Naive thymus-derived CD4-positive, alpha-beta T cell (primary cell): ENCODE measurements at regions not wholly inside any gene's neighbourhood (a gene's known extent, or its start where the extent isn't known, plus 50 kb on each side); places are given as distances from the start of the nearest gene placed in this dataset.

Experiments
- ATAC-seq: fragments of 150-1000 bp; cut with Tn5 transposase; 2 replicates; pipeline ENCODE4 v1.10.0; 2021; ENCODE audit warnings: mild to moderate bottlenecking, moderate library complexity
- CTCF ChIA-PET: fragments of 350-600 bp; sonication (Branson Sonifier 250); formaldehyde crosslinking; loops from one replicate; lab custom pipeline; 2021; ENCODE audit warnings: antibody characterized with exemption; lab: Charles Lee
- POLR2A ChIA-PET: fragments of 350-600 bp; sonication (Branson Sonifier 250); formaldehyde crosslinking; loops from one replicate; lab custom pipeline; 2021; ENCODE audit warnings: antibody characterized with exemption, inconsistent platforms; lab: Charles Lee
- DNase-seq, 9 donors: peaks; one replicate each; pipeline versions ENCODE4 v3.0.0 to v3.0.0-alpha.2; 2020 to 2022; ENCODE audit warnings: mixed read lengths in 1 of 9
- H3K27ac ChIP-seq: one replicate; pipeline ENCODE4 v1.7.0; 2013; ENCODE audit warnings: mild to moderate bottlenecking, low read depth, low read length, moderate library complexity
- H3K27me3 ChIP-seq, 2 donors: one replicate each; pipeline ENCODE4 v1.7.0; 2013; ENCODE audit warnings: low read length in 2 of 2, mild to moderate bottlenecking in 2 of 2, moderate library complexity in 2 of 2; ENCODE audit not compliant: control insufficient read depth in 2 of 2, insufficient read depth in 2 of 2
- H3K36me3 ChIP-seq, 3 experiments: 1 replicate in 2 of 3; 2 replicates in 1 of 3; pipeline ENCODE4 v1.7.0; 2013; ENCODE audit warnings: low read length in 3 of 3, mild to moderate bottlenecking in 3 of 3, moderate library complexity in 1 of 3; ENCODE audit not compliant: insufficient read depth in 3 of 3, control insufficient read depth in 2 of 3
- H3K4me1 ChIP-seq, 2 donors: one replicate each; pipeline ENCODE4 v1.7.0; 2013; ENCODE audit warnings: low read length in 2 of 2, mild to moderate bottlenecking in 2 of 2, moderate library complexity in 1 of 2; ENCODE audit not compliant: control insufficient read depth in 2 of 2, insufficient read depth in 2 of 2
- H3K4me3 ChIP-seq: 2 replicates; pipeline ENCODE4 v1.7.0; 2013; ENCODE audit warnings: mild to moderate bottlenecking, low read length
- H3K9me3 ChIP-seq, 3 experiments: 1 replicate in 2 of 3; 2 replicates in 1 of 3; pipeline ENCODE4 v1.7.0; 2013; ENCODE audit warnings: low read length in 3 of 3; ENCODE audit not compliant: control insufficient read depth in 2 of 3
- H3K27ac Mint-ChIP-seq, 9 donors: one replicate each; pipeline ENCODE4 v1.8.0; 2020 to 2022; ENCODE audit warnings: mixed read lengths in 9 of 9, mild to moderate bottlenecking in 8 of 9, moderate library complexity in 5 of 9, inconsistent platforms in 2 of 9
- H3K27me3 Mint-ChIP-seq, 5 donors: one replicate each; pipeline ENCODE4 v1.8.0; 2021 to 2022; ENCODE audit warnings: mixed read lengths in 5 of 5, mild to moderate bottlenecking in 1 of 5
- H3K36me3 Mint-ChIP-seq, 5 donors: one replicate each; pipeline ENCODE4 v1.8.0; 2020 to 2022; ENCODE audit warnings: mixed read lengths in 5 of 5, mild to moderate bottlenecking in 3 of 5, inconsistent platforms in 1 of 5
- H3K4me1 Mint-ChIP-seq, 7 donors: one replicate each; pipeline ENCODE4 v1.8.0; 2020 to 2022; ENCODE audit warnings: mixed read lengths in 7 of 7, mild to moderate bottlenecking in 3 of 7, inconsistent platforms in 1 of 7
- H3K4me3 Mint-ChIP-seq, 10 donors: one replicate each; pipeline ENCODE4 v1.8.0; 2020 to 2022; ENCODE audit warnings: mild to moderate bottlenecking in 10 of 10, mixed read lengths in 10 of 10, moderate library complexity in 6 of 10, inconsistent platforms in 2 of 10
- H3K9me3 Mint-ChIP-seq, 11 donors: one replicate each; pipeline ENCODE4 v1.8.0; 2020 to 2022; ENCODE audit warnings: mixed read lengths in 11 of 11, mild to moderate bottlenecking in 4 of 11, inconsistent platforms in 1 of 11, moderate library complexity in 1 of 11
- intact Hi-C, 2 donors: fragments of 100-400 bp; cut with micrococcal nuclease; formaldehyde crosslinking; loops; one replicate each; pipeline ENCODE4 v1.15.1; 2023

DNA sequence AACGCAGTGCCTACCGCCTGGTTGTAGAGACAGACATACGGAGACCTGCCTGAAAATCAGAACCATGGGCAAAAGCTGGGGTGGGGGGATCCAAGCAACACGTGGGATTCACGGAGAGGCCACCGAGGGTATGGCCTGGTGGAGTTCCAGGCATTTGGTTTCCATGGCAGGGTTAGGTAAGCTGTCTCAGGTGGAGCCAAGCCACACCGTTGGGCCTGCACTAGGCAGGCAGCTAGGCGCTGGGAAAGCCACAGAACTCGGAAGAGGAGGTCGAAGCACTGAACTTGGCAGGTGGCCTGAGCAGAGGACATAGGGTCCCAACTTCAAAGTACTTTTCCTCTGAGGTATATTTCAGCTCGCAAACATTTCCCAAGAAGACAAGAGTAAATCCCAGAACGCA is 111.6 kb downstream of the ISL1 start:
- intact Hi-C loops = no loop called here
- H3K36me3 ChIP-seq = no peaks in the 10 kb centered on the region
- Mint-ChIP-seq H3K4me1 (no peaks in the 10 kb centered on the region), H3K4me3 (no peak overlapping the region), H3K27me3 (no peaks in the 10 kb centered on the region), H3K9me3 (peaks cover 0 to 22% (median 3%) of the 10 kb centered on the region in 11 donors), H3K36me3 (no peaks in the 10 kb centered on the region), H3K27ac (no peak overlapping the region)
- H3K27ac ChIP-seq = no peak overlapping the region
- H3K27me3 ChIP-seq = no peaks in the 10 kb centered on the region
- H3K9me3 ChIP-seq = no peaks in the 10 kb centered on the region
- no peak for ATAC-seq
- H3K4me3 ChIP-seq = no peak overlapping the region
- H3K4me1 ChIP-seq = no peaks in the 10 kb centered on the region
- ChIA-PET CTCF (interaction anchor here (0.9 kb wide), 1 partner anchor 9 kb away, joined by 4 read pairs; no protein-coding TSS in a partner anchor), POLR2A (no interaction called here)
- no peak for DNase-seq

DNA sequence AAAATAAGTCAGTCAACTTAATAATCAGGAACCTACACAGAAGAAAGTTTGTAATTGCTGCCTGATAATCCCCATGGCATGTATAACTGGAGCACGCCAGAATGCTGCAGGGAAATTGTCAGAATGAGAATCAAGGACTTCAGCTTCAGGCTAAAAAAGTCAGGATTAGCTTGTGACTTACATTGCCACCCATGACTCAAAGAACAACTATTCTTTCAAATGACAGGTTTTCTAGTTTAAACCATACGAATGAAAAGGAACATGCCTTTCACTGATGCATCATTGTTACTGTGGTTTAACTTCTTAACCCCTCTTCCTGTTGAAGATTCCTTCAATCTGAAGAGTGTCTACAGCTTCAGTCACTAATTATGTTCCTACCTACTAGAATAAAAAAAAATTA is 112.4 kb downstream of the ISL1 start:
- intact Hi-C loops = no loop called here
- H3K27ac Mint-ChIP-seq = no peak overlapping the region
- POLR2A ChIA-PET = no interaction called here
- no peaks in the 10 kb centered on the region for H3K27me3 Mint-ChIP-seq
- peaks cover 0 to 22% (median 3%) of the 10 kb centered on the region in 11 donors for H3K9me3 Mint-ChIP-seq
- Histone ChIP-seq H3K4me1 (no peaks in the 10 kb centered on the region), H3K27ac (no peak overlapping the region), H3K9me3 (no peaks in the 10 kb centered on the region), H3K27me3 (no peaks in the 10 kb centered on the region), H3K4me3 (no peak overlapping the region), H3K36me3 (no peaks in the 10 kb centered on the region)
- no peaks in the 10 kb centered on the region for H3K4me1 Mint-ChIP-seq
- CTCF ChIA-PET = interaction anchor here (0.9 kb wide), 1 partner anchor 8 kb away, joined by 4 read pairs; no protein-coding TSS in a partner anchor
- H3K4me3 Mint-ChIP-seq = no peak overlapping the region
- ATAC-seq = no peak
- H3K36me3 Mint-ChIP-seq = no peaks in the 10 kb centered on the region
- no peak for DNase-seq

DNA sequence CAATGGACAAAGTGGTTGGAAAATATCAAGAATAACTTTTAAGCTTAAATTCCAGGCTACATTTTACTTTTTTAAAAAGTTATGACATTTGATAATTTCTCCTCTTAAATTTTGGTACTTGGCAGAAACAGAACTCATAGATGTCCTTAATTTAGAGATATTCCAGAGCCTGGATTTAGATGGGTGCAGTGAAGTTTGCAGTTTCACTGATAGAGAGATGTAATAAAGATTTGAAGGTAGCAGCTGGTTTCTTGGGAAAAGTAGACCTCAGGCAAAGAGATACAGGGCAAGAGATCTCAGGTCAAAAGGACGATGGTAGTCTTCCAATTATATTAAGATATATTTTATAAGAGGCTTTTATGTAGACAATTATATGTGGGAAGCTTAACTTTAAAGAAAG is 134.6 kb downstream of the ISL1 start:
- Mint-ChIP-seq H3K4me1 (no peaks in the 10 kb centered on the region), H3K4me3 (no peak overlapping the region), H3K27ac (no peak overlapping the region), H3K9me3 (peaks cover 0 to 18% (median 0%) of the 10 kb centered on the region in 11 donors), H3K36me3 (no peaks in the 10 kb centered on the region), H3K27me3 (no peaks in the 10 kb centered on the region)
- no peak overlapping the region for H3K4me3 ChIP-seq
- intact Hi-C loops = no loop called here
- CTCF ChIA-PET = no interaction called here
- no peaks in the 10 kb centered on the region for H3K4me1 ChIP-seq
- no peak overlapping the region for H3K27ac ChIP-seq
- ATAC-seq = no peak
- H3K27me3 ChIP-seq = no peaks in the 10 kb centered on the region
- POLR2A ChIA-PET = no interaction called here
- no peak for DNase-seq
- H3K36me3 ChIP-seq = no peaks in the 10 kb centered on the region
- H3K9me3 ChIP-seq = no peaks in the 10 kb centered on the region

DNA sequence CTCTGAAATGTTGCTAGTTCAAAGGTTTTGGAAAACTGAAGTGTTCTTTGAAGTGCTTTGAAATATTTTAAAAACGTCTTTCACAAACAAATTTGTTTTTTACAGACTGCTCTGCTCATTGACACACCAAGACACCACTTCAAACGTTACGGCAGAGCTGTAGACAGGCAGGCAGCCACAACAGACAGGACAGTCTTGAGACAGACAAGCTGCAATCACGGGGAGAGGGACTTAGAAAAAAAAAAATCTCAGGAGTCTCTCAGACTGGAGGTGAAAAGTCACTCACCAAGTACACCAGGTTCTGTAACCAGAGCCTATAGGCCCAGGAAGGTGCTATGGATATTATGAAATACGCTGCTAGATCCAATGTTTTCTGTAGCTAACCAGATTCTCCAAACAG is 135.4 kb downstream of the ISL1 start:
- Histone ChIP-seq H3K27ac (no peak overlapping the region), H3K9me3 (no peaks in the 10 kb centered on the region), H3K27me3 (no peaks in the 10 kb centered on the region), H3K4me3 (no peak overlapping the region), H3K36me3 (no peaks in the 10 kb centered on the region), H3K4me1 (no peaks in the 10 kb centered on the region)
- peaks cover 0 to 18% (median 0%) of the 10 kb centered on the region in 11 donors for H3K9me3 Mint-ChIP-seq
- no peaks in the 10 kb centered on the region for H3K4me1 Mint-ChIP-seq
- no peaks in the 10 kb centered on the region for H3K27me3 Mint-ChIP-seq
- CTCF ChIA-PET = no interaction called here
- intact Hi-C loops = no loop called here
- POLR2A ChIA-PET = no interaction called here
- no peak overlapping the region for H3K4me3 Mint-ChIP-seq
- ATAC-seq (no peak), DNase-seq (no peak)
- H3K36me3 Mint-ChIP-seq = no peaks in the 10 kb centered on the region
- no peak overlapping the region for H3K27ac Mint-ChIP-seq

DNA sequence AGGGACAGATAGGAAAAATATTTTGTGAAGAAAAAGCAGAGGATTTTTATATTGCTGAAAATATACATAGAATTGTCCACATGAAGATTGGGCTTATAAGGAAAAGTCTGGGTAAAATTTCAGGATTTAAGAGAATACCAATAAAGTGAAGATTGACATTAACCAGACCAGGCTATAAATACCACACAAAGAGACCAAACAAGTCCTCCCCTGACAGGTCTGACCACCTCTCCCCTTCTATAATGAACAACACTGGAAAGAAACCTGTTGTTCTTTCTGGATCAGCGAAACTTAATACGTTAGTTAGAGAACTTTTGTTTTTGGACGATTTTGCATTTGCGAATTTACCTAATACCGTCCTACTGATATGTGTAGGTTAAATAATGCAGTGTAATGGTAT is 138.3 kb downstream of the ISL1 start:
- CTCF ChIA-PET = no interaction called here
- Mint-ChIP-seq H3K36me3 (no peaks in the 10 kb centered on the region), H3K27ac (no peak overlapping the region), H3K9me3 (peaks cover 0 to 8% (median 0%) of the 10 kb centered on the region in 11 donors), H3K4me1 (no peaks in the 10 kb centered on the region), H3K27me3 (no peaks in the 10 kb centered on the region), H3K4me3 (no peak overlapping the region)
- Histone ChIP-seq H3K36me3 (no peaks in the 10 kb centered on the region), H3K4me1 (no peaks in the 10 kb centered on the region), H3K4me3 (no peak overlapping the region), H3K27me3 (no peaks in the 10 kb centered on the region), H3K27ac (no peak overlapping the region), H3K9me3 (no peaks in the 10 kb centered on the region)
- POLR2A ChIA-PET = no interaction called here
- intact Hi-C loops = no loop called here
- no peak for ATAC-seq
- no peak for DNase-seq

DNA sequence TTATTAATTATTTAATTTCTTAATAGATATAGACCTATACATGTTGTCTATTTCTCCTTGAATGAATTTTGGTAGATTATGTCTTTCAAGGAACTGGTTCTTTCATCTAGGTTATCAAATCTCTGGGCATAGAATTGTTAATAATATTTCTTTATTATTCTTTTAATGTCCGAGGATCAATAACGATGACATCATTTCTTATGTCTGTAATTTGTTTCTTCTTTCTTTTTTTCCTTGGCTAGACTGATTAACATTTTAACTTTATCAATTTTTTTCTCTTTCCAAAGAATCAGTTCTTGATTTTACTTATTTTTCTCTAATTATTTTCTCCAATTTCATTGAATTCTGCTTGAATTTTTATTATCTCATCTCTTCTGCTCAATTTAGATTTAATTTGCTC is 156.0 kb downstream of the ISL1 start:
- no peak overlapping the region for H3K4me3 Mint-ChIP-seq
- H3K27me3 Mint-ChIP-seq = no peaks in the 10 kb centered on the region
- intact Hi-C loops = no loop called here
- CTCF ChIA-PET = interaction anchor here (0.7 kb wide), 1 partner anchor 17 kb away, joined by 3 read pairs; no protein-coding TSS in a partner anchor
- H3K9me3 Mint-ChIP-seq = peaks cover 3 to 30% (median 10%) of the 10 kb centered on the region in 11 donors
- H3K9me3 ChIP-seq = no peaks in the 10 kb centered on the region
- H3K36me3 ChIP-seq = no peaks in the 10 kb centered on the region
- POLR2A ChIA-PET = no interaction called here
- peaks cover 0 to 5% (median 0%) of the 10 kb centered on the region in 5 donors for H3K36me3 Mint-ChIP-seq
- no peaks in the 10 kb centered on the region for H3K27me3 ChIP-seq
- H3K27ac ChIP-seq = no peak overlapping the region
- ATAC-seq (no peak), DNase-seq (no peak)
- no peak overlapping the region for H3K4me3 ChIP-seq
- H3K4me1 Mint-ChIP-seq = no peaks in the 10 kb centered on the region
- no peak overlapping the region for H3K27ac Mint-ChIP-seq
- H3K4me1 ChIP-seq = no peaks in the 10 kb centered on the region

DNA sequence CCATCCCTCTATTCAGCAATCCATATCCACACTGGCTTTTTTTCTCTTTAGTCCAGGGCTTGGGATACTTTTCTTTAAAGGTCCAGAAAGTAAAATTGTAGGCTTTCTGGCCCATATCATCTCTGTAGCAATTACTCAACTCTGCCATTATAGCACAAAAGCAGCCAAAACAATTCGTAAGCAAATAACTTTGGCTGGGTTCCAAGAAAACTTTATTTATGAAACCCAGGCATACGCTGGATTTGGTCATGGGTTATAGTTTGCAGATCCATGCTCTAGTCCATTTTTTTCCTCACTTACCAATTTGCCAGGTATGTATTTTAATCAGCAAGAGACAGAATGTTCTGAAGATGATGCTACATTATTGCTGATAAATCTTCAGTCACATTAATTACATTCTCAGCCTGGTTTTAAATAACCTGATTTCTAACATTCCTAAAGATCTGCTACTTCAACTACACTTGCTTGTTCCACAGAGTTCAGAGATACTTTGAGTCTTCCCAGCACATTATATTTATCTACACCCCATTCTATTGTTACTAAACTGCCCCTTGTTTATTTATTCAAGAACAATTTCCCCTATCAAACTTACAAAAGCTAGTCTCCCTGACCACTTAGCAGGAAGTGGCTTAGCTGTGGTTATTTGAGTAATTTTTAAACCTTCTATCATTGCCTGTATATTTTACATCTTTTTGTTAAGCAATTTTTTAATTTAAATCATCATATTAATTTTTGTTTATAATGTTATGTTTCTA is 161.0 kb downstream of the ISL1 start:
- POLR2A ChIA-PET = no interaction called here
- Mint-ChIP-seq H3K4me3 (no peak overlapping the region), H3K27me3 (no peaks in the 10 kb centered on the region), H3K4me1 (no peaks in the 10 kb centered on the region), H3K9me3 (peaks cover 0 to 23% (median 1%) of the 10 kb centered on the region in 11 donors), H3K36me3 (no peaks in the 10 kb centered on the region), H3K27ac (no peak overlapping the region)
- DNase-seq (no peak), ATAC-seq (no peak)
- no peaks in the 10 kb centered on the region for H3K4me1 ChIP-seq
- no peak overlapping the region for H3K4me3 ChIP-seq
- CTCF ChIA-PET = no interaction called here
- no peak overlapping the region for H3K27ac ChIP-seq
- intact Hi-C loops = no loop called here
- H3K36me3 ChIP-seq = no peaks in the 10 kb centered on the region
- H3K27me3 ChIP-seq = no peaks in the 10 kb centered on the region
- H3K9me3 ChIP-seq = no peaks in the 10 kb centered on the region
